Islet of Langerhans (tissue), 1 donor: ENCODE measurements at regions not wholly inside any gene's neighbourhood (a gene's known extent, or its start where the extent isn't known, plus 50 kb on each side); places are given as distances from the start of the nearest gene placed in this dataset.
"Not testable (repeated sequence)": the region's sequence is repeated elsewhere in the genome, so short reads cannot be mapped to it uniquely, and the experiment has no call there.

Experiments
- FAIRE-seq: peaks from one replicate; lab custom pipeline; 2011; peaks lifted over from hg19 to GRCh38; lab: Jason Lieb, UNC

- FAIRE-seq, result no peak
Measured at GRCh38 chr6:11427091-11427722, 110.3 kb upstream of the TMEM170B start.

- FAIRE-seq, result no peak
Measured at GRCh38 chr6:11426571-11426970, 111.0 kb upstream of the TMEM170B start.

- no peak for FAIRE-seq
Measured at GRCh38 chr6:11425876-11426275, 111.7 kb upstream of the TMEM170B start.

- FAIRE-seq, result no peak
Measured at GRCh38 chr6:11425431-11425871, 112.1 kb upstream of the TMEM170B start.

GRCh38 chr6:11424395-11425034, 113.0 kb upstream of the TMEM170B start:
- FAIRE-seq, result no peak

GRCh38 chr6:11423667-11424066, 113.9 kb upstream of the TMEM170B start:
- FAIRE-seq, result no peak

- no peak for FAIRE-seq
Measured at GRCh38 chr6:11423072-11423471, 114.5 kb upstream of the TMEM170B start.

- FAIRE-seq, result no peak
Measured at GRCh38 chr6:11419763-11420453, 117.6 kb upstream of the TMEM170B start.

GRCh38 chr6:11418290-11418905, 119.2 kb upstream of the TMEM170B start:
- FAIRE-seq, result no peak

GRCh38 chr6:11416936-11417576, 120.5 kb upstream of the TMEM170B start:
- FAIRE-seq, result no peak

GRCh38 chr6:11416099-11416935, 121.2 kb upstream of the TMEM170B start:
- not testable (repeated sequence) for FAIRE-seq

- no peak for FAIRE-seq
Measured at GRCh38 chr6:11415557-11415956, 122.0 kb upstream of the TMEM170B start.

GRCh38 chr6:11414176-11414963, 123.2 kb upstream of the TMEM170B start:
- FAIRE-seq, result peak; percentile 93

GRCh38 chr6:11413728-11414127, 123.8 kb upstream of the TMEM170B start:
- FAIRE-seq, result no peak

GRCh38 chr6:11413117-11413687, 124.3 kb upstream of the TMEM170B start:
- FAIRE-seq, result no peak

GRCh38 chr6:11412616-11413015, 124.9 kb upstream of the TMEM170B start:
- FAIRE-seq, result no peak

GRCh38 chr6:11412011-11412424, 125.5 kb upstream of the TMEM170B start:
- FAIRE-seq, result no peak

GRCh38 chr6:11411593-11411992, 126.0 kb upstream of the TMEM170B start:
- FAIRE-seq, result no peak

GRCh38 chr6:11410539-11411307, 126.8 kb upstream of the TMEM170B start:
- no peak for FAIRE-seq

GRCh38 chr6:11409371-11409770, 128.2 kb upstream of the TMEM170B start:
- no peak for FAIRE-seq
